Testis (tissue), 2 donors: ENCODE measurements at regions not wholly inside any gene's neighbourhood (a gene's known extent, or its start where the extent isn't known, plus 50 kb on each side); places are given as distances from the start of the nearest gene placed in this dataset.

ENCODE experiments used
- POLR2A ChIP-seq: fragments of 450-650 bp; IDR thresholded peaks from one replicate; pipeline ENCODE4 v1.6.1; 2017; ENCODE audit warnings: antibody characterized with exemption, mild to moderate bottlenecking, moderate library complexity
- TF ChIP-seq, protein P1 (sequence below), 3 experiments: fragments of 450-650 bp in 2 of 3; fragments of 200-600 bp in 1 of 3; sonication (generic) in 1 of 3; IDR thresholded peaks; one replicate each; pipeline ENCODE4 v1.5.1; 2016 to 2019; ENCODE audit warnings: antibody characterized with exemption in 3 of 3, mild to moderate bottlenecking in 2 of 3, moderate library complexity in 1 of 3

DNA sequence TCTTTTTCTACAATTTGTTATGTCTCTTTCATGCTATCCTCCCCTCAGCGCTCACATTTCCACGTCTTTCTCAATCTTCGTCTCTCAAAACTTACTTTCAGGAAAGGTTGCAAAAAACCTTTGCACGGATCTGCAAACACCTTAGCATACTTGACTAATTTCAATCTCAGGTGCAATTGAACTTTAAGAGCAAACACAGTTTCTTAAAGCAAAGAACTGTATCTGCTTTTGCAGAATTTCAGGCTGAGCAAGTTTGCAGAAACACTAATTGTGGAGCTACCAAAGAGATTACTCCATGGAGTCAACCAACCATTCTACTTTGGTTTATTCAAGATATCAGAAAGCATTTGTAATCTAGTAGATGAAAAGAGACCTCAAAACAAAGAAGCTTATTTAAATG is 668.2 kb upstream of the MARCKS start:
- TF ChIP-seq, protein P1, sequence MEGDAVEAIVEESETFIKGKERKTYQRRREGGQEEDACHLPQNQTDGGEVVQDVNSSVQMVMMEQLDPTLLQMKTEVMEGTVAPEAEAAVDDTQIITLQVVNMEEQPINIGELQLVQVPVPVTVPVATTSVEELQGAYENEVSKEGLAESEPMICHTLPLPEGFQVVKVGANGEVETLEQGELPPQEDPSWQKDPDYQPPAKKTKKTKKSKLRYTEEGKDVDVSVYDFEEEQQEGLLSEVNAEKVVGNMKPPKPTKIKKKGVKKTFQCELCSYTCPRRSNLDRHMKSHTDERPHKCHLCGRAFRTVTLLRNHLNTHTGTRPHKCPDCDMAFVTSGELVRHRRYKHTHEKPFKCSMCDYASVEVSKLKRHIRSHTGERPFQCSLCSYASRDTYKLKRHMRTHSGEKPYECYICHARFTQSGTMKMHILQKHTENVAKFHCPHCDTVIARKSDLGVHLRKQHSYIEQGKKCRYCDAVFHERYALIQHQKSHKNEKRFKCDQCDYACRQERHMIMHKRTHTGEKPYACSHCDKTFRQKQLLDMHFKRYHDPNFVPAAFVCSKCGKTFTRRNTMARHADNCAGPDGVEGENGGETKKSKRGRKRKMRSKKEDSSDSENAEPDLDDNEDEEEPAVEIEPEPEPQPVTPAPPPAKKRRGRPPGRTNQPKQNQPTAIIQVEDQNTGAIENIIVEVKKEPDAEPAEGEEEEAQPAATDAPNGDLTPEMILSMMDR (IDR thresholded peaks at IDR 0.05), result no peak
- no peak for TF ChIP-seq POLR2A
